NCI-H526 (cell line): ENCODE measurements at regions not wholly inside any gene's neighbourhood (a gene's known extent, or its start where the extent isn't known, plus 50 kb on each side); places are given as distances from the start of the nearest gene placed in this dataset.

Source experiments
- DNase-seq, 2 experiments: peaks; one replicate each; lab custom pipeline; 2025; lab: John Stamatoyannopoulos, UW

DNA sequence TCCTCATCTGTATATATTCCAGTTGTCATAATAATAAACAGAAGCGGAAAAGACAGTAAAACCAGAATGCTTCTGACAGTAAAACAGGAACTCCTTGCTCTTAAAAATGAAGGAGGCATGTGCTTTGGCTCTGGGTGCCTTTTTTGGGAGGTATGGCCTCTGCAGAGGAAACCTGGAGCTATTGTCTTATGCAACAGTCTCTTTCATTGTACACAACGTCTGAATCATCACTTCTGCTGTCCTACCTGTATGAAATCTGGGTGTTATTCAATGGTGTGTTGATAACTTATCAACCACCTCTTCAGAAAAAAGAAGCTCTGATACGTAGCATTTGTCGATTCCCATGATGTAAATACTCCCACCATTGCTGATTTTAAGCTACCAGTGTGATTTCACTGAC, 64.8 kb downstream of the CDCA7 start:
- no peak for DNase-seq

DNA sequence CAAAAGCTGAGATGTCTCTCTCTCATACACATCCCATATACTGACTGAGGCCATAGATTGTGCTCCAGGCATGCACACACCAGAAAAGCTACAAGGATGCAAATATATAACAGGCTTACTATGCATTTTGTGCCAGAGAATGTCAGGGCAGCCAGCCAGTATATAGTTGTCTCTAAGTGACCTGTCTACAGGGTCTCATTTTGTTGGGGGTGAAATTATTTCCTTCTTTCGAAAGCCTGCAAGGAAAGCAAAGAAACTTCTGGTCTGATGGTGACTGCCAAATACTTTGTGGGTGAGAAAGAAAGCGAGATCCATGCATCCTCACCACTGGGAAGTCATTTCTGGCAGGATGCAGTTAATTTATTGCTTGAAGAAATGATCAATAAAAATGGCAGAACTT, 70.2 kb downstream of the CDCA7 start:
- DNase-seq: no peak

DNA sequence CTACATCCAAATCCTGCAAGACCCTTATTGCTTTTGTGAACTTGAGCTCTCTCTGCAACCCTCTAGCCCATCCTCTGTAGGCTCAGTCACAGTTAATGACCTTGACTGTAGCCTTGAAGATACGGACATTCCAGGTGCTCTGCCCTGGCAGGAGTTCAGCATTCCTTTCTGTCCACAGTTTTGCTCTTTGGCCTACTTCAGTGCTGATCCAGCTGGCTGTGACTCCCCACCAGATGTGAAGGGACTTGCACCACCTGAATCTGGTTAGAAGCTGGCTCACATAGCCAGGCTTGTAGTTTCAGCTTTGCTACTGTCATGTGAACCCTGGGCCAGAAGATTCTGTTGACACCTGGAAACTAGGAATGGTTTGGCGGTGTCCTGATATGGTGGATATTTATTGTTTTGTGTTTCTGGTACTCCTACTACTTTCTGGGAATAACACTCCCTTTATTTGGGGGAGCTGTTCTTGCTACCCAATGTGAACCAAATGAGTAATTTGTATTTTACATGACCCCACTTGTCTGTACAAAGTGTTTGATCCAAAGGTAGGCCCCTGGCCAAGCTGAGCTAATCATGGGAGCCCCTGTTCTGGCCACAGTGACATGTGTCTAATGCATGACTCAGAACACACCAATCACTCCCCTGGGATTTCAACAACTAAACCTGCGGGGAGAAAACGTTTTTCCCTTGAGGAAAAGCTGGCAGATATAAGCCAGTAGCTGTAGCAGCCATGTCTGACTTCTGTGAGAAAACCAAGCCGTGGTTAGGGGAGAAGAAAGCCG, 73.4 kb downstream of the CDCA7 start:
- DNase-seq: no peak

DNA sequence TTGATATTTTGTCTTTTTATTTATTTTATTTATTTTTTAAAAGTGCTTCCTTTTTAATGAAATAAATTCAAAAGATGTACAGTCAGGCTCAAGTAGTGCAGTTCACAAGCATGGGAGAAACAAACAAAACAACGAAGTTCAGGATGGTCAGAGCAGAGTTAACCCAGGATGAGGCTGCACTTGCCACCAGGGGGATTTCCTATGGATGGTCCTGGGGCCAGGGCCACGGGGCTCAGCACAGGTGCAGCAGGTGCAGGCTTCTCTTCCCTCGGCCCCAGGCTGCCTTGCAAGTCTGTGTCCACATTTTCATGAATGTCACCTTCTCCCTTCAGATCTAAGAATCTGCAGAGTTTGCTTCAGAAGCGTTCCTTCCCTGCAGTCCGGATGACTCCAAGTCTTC, 76.5 kb downstream of the CDCA7 start:
- DNase-seq: peak in 1 of 2 experiments; percentile 25

DNA sequence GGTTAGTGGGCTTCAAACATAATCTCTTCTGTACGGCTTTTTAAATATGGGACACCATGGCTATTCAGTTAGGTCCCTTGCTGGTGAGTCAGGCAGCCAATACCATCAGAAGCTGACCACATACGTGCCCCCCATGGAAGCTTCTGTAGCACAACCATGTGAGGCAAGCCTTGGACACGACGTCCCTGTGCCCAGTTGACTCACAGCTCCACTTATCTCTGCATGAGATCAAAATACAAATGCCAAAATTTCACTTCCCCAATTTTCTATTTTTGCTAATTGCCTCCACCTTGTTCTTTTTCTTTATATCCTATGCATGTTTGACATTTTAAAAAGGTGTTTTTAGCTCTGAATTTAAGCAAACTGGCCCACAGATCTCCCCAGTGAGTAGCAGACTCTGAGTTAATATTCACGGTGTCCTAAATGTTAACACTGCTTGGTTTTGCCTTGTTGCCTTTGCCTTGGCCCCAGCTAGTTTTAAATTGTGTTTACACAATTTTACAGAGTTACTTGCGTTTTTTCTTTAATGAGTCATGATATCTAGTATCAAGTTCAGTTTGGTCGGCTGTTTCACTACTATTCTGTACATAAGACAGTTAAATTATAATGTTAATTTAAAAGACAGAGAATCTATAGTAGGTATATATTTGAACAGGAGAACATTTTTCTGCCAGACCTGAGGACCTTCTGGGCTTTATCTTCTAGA, 77.5 kb downstream of the CDCA7 start:
- DNase-seq: no peak

DNA sequence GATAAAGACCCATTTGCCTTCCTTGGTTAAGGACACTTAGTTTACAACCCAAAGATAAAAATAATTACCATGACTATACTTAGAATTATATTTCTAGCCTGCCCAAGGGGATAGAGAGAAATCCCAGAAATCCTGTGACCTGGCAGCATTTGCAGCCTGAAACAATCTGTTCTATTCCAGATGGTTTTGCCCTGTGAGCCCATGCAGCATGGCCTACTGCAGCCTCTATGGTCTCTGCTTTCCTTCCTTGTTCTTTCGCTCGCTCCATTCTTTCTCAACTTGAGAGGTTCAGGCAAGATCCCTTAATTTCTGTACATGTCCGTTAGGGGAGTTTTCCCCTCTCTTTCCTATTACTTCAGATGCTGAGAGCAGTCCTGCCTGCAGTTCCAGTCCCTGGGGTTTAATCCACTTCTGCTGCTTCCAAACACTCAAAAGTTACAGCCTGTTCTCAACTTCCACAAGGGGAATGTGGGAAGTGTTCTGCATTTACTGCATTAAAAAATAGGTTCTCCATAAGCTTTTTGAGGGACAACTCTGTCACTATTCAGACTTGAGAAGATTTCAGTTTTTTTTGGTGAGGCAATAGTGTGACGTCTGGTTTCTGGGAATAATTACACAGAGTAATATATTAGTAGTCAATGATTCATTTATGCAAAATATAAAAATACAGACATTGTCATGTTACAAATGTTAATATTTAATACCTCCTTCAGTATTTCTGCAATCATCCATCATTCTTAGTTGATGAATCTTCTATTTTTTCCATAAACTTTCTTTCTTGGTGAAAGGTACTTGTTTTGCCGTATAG, 80.3 kb downstream of the CDCA7 start:
- DNase-seq: no peak

DNA sequence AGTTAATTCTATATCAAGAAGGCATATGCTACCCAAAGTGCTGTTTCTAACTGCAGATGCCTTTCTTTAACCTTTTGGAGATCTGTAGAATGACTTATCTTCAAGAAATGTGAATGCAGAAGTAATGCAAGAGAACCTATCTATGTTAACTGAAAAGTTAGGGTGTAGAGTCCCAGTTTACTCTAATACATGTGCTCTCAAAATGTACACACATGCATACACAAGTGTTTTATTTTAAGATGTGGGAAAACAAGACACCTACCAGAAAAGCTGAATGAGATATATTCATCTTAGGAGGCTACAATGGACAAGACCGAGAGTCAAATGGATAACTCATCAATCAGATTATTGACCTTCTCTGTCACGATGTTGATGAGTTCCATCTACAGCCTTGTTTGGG, 80.9 kb downstream of the CDCA7 start:
- no peak for DNase-seq

DNA sequence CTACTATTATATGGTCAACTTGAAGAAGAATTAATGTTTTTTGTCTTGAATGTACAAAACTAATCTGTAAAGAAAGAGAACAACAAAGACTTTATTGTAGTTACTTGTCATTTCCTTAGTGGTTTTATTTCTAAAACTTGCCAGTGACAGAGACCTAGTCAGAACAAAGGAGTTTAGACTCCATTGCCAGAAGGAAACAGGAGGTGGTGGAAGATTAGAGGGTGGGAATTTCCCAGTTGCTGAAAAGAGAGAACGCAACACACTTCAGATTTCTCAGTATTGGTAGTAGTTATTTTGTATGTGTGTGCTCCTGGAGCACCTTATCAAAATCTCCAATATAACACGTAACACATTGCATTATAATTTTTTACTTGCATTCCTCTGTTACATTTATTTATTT, 81.4 kb downstream of the CDCA7 start:
- DNase-seq: no peak

DNA sequence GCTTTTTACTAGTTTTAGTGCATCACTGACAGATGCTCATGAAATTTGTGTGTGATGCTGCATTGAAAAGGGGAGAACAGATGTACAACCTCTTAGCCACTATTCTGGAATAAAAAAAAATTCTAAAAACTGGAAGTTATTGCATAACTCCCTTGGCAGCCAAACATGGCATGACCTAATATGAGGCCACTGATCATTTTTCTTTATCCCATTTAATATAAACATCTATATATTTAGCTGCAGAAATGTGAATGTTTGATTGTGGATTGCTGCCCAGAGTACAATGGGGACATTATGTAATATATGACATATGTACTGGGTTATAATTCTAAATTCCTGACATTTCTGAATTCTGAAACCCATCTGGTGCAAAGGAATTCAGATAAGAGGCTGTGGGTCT, 86.5 kb downstream of the CDCA7 start:
- DNase-seq: no peak

DNA sequence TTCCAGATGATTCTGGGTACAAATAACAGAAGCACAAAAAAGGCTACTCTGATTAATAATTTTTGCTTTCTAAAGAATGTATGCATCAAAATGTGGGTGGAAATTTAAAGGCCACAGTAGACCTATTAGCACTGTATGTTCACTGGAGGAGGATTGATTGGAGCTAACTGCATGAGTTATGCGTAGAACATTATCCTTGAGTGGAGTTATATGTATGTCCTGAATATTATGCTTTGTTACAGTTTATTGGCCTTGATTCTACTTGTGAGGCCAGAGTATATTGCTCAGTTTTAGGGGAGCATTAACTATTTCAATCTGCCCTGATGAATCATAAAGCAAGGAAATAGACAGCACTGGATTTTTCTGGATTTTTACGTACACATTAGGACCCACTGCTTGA, 87.9 kb downstream of the CDCA7 start:
- no peak for DNase-seq

DNA sequence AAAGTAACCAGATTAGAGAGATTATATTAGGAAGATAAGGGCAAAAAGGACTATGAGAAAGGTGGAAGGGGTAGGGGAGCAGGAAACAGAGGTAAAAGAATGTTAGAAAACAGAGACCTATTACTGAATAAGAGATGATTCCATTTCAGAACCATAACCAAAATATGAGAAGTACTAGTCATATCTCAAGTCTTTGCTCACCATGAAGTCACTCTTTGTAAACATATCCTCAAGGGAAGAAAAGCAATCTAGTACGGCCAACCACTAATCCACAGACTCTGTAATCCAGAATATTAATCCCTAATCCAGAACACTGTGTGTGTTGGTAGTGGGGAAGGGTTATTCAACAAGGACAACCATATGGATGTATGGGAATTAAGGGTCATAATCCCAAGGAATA, 92.0 kb downstream of the CDCA7 start:
- DNase-seq: no peak

DNA sequence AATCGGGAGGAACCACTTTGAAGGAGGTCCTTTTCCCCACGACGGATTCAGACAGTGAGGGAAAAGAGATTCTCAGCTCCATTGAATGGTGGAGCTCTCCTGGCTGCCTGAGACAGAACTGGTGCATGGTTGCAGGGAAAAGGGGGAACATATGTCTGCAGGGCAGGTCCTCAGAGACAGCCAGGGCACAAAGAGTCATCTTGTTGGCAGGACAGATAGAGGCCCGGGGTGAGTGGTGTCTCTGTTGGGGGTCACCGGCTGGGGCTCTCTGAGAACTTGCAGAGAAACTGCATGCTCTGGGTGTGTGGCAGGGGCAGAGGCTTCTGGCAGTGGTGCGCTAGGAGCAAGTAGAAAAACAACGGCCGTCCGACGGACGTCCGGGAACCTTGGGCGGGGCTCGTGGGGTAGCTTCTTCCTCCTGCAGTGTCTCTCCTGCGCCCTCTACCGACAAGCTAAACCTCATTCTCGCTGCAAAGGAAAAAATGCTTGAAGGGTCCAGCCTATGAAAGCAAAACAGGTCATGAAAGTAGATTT, 94.3 kb downstream of the CDCA7 start:
- DNase-seq: peak; percentile 84 to 95

DNA sequence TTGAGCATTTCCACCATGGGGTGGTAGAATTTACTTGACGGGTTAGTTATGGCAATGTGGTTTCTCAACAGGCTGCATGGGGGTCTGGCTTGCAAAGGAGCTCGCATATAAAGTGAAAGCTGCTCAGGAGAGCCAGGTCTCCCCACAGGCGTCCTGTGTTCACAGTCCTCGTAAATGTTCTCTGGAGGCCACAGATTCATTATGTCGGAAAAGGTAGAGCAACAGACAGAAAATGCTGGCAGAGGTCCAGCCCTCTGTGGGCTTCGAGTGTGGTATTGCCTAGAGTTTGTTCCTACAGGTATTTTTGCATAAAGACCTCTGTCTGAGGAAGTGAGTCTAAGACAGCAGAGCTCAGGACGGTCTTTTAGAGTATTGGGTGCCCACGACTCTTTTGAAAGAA, 96.4 kb downstream of the CDCA7 start:
- peak in 1 of 2 experiments; percentile 53 for DNase-seq

DNA sequence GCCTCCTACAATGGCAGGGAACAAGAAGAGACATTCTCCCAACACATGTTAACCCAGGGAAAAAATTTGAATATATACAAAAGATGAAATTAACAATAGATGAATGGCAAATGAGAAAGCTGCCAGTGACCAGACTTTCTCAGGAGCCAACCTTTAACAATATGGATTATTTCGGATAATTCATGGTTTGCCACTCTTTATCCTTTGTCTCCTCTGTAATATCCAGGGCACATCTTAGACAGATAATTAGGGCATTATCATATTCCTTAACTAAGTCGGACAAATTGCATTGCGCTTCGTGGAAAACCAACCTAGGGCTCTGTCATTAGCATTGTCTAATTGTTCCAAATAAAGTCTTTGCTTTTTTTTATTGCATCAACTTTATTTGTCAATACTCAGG, 97.3 kb downstream of the CDCA7 start:
- peak in 1 of 2 experiments; percentile 55 for DNase-seq

DNA sequence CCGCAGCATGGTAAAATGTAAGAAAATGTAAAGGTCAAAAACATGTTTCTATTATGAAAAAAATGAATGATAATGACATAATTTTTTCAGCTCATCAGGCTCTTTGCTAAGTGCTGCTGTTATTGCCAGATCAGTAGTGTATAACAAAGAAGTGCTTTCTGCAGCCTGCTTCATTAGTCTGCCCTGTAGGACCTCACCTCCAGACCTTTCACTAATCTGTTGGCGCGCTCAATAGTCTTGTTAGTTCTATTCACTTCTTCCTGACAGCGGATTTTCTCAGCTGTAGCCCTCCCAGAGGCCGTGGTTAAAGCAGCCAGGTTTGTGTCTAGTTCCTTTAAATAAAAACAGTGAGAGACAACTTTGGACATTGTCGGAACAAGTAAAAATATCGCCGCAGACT, 97.7 kb downstream of the CDCA7 start:
- DNase-seq: peak in 1 of 2 experiments; percentile 4

DNA sequence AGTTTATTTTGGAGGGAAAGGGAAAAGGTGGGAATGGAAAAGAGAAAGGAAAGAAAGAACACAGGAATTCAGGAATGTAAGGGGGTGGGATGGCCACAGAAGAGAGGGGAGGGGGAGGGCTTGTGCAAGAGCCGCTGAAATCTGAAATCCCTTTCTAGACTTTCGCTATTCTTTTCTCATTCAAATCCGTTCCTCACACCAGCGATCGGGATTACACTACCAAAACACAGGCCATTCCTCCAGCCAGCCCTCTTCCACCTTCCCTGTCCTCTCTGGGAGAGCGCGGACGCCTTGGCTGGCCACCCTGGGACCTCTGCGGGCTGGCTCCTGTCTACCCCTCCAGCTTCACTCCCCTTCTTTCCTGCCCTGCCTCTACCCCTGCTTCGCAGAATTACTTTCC, 102.3 kb downstream of the CDCA7 start:
- no peak for DNase-seq

DNA sequence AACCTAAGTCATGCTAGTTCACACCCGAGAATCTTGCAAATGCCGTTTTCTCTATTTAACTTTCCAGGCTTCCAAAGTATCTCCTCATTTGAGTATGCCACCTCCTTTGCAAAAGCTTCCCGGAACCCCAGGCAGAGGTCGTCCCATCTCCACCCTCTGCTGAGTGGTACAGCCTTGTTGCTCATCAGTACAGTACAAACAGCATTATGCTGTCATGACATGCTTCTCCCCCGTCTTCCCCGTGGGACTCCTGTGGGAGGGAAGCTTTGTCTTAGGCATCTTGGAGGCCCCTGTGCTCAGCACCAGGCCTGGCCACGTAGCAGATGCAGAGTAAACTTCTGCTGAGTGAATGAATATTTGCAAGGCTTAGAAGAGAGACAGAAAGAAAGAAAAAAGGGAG, 102.7 kb downstream of the CDCA7 start:
- DNase-seq: no peak

DNA sequence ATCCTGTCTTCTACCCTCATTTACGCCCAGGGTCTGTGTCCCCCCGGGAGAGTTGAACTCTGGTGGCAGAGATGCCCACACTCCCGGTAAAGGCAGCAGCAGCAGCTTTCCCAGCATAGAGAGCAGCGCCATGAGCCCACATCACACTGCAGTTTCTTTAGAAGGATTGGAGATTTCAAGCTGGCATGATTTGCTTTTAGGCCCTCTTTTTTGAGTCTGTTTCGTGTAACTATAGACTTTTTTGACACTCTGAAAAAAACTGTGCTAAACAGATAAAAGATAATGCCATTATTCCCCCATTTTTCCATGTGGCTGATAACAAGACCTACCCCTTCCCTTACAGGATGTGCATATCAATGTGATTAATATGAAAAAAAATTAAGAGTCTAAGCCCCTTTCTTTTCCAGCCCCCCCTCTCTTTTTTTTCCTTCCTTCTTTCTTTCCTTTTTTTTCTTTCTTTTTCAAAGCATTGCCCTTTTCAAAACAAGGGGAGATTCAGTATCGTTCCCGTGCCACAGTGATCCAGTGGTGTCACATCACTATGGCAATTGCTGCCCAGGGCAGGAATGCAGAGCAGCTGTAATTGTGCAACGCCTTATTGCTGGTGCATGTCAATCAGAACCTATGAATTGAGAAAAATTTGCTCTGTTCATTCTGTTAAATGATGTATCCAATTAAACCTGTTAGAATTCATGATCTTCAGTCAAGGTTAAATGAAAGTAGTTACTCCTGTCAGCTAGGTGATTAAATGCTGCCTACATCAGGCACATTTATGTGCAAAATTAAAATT, 104.5 kb downstream of the CDCA7 start:
- DNase-seq: no peak

DNA sequence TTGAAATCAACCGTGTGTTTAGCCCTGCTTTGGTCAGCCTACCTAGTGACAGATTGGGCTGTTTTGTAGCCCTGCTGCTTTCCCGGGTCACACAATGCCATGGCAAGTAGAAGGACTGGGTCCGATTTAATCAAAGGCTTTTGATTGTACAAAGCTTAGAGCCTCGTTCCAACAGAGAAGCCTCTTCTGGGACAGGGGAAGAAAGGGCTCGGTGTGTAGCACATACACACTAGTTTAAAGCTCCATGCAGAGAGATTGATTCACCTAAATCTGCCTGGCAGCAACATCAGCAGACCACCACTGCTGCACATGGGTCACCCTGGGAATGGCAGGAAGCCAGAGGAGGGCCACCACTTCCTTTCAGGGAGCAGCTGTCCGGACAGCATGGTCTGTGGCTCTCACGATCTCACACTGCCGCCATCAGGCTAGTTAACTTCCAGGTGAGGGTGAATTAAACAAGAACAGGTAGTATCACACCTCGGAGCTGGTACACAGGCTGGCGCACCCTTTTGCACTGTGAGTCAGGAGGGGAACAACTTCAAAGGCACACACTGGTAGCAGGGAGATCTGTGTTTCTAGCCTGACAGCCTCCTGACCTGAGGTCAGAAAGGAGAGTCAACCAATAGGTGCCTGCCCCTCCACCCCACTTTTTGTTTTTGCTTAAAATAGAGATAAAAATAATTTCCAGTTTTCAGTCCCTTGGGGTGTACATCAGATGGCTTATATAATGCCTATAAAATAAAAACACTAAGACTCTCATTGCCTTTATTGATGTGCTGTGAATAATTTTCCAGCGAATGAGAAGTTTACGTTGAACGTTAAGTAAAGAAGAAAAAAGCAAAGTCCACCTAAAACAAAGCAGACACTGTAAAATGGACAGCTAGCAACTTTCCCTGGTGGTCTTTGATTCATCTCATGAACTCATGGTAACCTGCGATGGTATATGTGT, 108.5 kb downstream of the CDCA7 start:
- no peak for DNase-seq

DNA sequence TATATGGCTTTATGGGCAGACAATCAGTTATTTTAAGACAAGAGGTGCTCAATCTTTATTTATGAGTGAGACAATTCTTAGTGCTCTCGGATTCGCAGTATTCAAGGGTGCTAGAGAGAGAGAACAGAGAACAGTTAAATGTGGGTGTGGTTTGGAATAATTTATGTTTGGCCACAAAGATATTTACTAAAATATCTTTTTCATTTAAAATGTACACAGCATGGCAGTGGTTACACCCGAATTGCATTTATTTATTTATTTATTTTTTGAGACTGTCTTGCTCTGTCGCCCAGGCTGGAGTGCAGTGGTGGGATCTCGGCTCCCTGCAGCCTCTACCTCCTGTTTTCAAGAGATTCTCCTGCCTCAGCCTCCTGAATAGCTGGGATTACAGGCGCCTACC, 109.2 kb downstream of the CDCA7 start:
- no peak for DNase-seq

DNA sequence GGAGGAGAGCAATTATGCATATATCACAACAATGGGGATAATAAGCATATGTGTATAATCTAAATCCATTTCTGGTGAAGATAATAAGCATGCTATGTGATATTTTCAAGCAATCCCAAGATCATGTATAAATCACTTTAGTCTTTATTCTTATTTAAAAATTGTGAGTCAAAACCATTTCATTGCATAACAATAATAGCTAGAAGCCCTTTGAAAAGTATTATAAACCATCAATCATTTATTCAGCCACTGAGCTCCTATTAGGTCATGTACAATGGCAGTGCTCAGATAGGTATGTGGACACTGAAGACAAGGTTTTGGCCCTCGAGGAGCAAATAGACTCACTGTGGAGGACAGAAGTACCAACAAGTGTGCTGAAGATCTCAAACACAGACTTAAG, 113.1 kb downstream of the CDCA7 start:
- no peak for DNase-seq
